ENCODE measurements at regions not wholly inside any gene's neighbourhood (a gene's known extent, or its start where the extent isn't known, plus 50 kb on each side); places are given as distances from the start of the nearest gene placed in this dataset.

DNA sequence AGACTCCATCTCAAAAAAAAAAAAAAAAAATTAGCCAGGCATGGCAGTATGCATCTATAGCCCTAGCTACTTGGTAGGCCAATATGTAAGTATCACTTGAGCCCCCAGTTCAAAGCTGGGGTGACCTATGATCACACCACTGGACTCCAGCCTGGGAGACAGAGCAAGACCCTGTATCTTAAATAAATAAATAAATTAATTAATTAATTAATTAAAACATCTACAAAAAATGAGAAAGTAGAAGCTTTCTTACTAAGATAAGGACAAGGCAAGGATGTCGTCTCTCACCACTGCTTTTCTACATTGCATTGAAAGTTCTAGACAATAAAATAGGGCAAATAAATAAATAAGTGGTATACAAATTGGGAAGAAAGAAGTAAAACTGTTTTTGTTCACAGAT lies 134.3 kb upstream of the CARMIL1 start:
- dilution Hi-C loops (cut with HindIII; ENCODE audit: low sequenced_read_pairs, unreplicated experiment) (no loop called here), intact Hi-C loops (cut with micrococcal nuclease) (no loop called here), in situ Hi-C loops (cut with MboI; ENCODE audit: low sequenced_read_pairs) (no loop called here)
- H2BK20ac ChIP-seq (ENCODE audit: low read depth, low read length) = no peak overlapping the region
- no peak overlapping the region for H2AFZ ChIP-seq (replicated peaks; ENCODE audit: low read length, poor library complexity)
- no peak overlapping the region for H2AK5ac ChIP-seq (ENCODE audit: low read depth, low read length)
- no peak overlapping the region for H3K4me3 ChIP-seq (ENCODE audit: insufficient read depth, low read depth, low read length)
- no peaks in the 10 kb centered on the region for H3K9me1 ChIP-seq (ENCODE audit: insufficient read depth, low read length)
- no CpG with 5 or more reads among the region's 1 CpG for WGBS, 2 experiments (ENCODE audit: extremely low coverage in 2 of 2, insufficient read length in 1 of 2)
- H4K20me1 ChIP-seq (ENCODE audit: insufficient read depth, low read length) = no peaks in the 10 kb centered on the region
- ChIA-PET CTCF (no interaction called here), POLR2A (ENCODE audit: unreplicated experiment) (no interaction called here)
- ATAC-seq (ENCODE audit: low read depth) = no peak
- no peak overlapping the region for H3K4me2 ChIP-seq (ENCODE audit: low read depth, low read length)
- no peak overlapping the region for H4K91ac ChIP-seq (ENCODE audit: insufficient read depth, low read depth, low read length)
- H3K27ac ChIP-seq (ENCODE audit: insufficient read depth, low read length) = no peak overlapping the region
- H2BK15ac ChIP-seq (ENCODE audit: low read depth, low read length) = no peak overlapping the region
- no peak overlapping the region for H3K9ac ChIP-seq (ENCODE audit: low read depth, low read length)
- H2BK120ac ChIP-seq (ENCODE audit: low read depth, low read length) = no peak overlapping the region
- H3K56ac ChIP-seq (ENCODE audit: extremely low read depth, insufficient read depth, low read length) = no peak overlapping the region
- no peaks in the 10 kb centered on the region for H3K9me3 ChIP-seq (ENCODE audit: control insufficient read depth, insufficient read depth, low read length)
- no peak overlapping the region for H3K18ac ChIP-seq (ENCODE audit: low read depth, low read length)
- no peaks in the 10 kb centered on the region for H3K27me3 ChIP-seq (ENCODE audit: control insufficient read depth, insufficient read depth, low read length)
- DNase-seq = no peak
- H3K79me1 ChIP-seq (ENCODE audit: low read depth in 1 of 2, low read length in 2 of 2) = no peaks in the 10 kb centered on the region
- H4K5ac ChIP-seq (ENCODE audit: low read depth, low read length) = no peak overlapping the region
- no peak overlapping the region for H2AK9ac ChIP-seq (replicated peaks; ENCODE audit: low read depth, low read length, poor library complexity)
- H3K4me1 ChIP-seq (ENCODE audit: control insufficient read depth, insufficient read depth, low read length) = 0 out of 2 replicates have a peak, but pooled peaks cover 2% of the 10 kb centered on the region
- TF ChIP-seq MAZ (IDR thresholded peaks at IDR 0.05; ENCODE audit: borderline replicate concordance, low read depth, low read length) (no peak), RAD21 (IDR thresholded peaks at IDR 0.05; ENCODE audit: low read length) (no peak), CHD1 (IDR thresholded peaks at IDR 0.05; ENCODE audit: low read depth, low read length) (no peak), BHLHE40 (IDR thresholded peaks at IDR 0.05; ENCODE audit: low read depth, low read length) (no peak), FOS (IDR thresholded peaks at IDR 0.05; ENCODE audit: low read depth, low read length) (no peak), RFX5 (IDR thresholded peaks at IDR 0.05; ENCODE audit: low read depth, low read length) (no peak), MXI1 (IDR thresholded peaks at IDR 0.05; ENCODE audit: borderline replicate concordance, low read depth, low read length) (no peak), CEBPB (IDR thresholded peaks at IDR 0.05; ENCODE audit: low read depth, low read length) (no peak), NFE2L2 (IDR thresholded peaks at IDR 0.05; ENCODE audit: low read depth, low read length) (no peak), MAFK (IDR thresholded peaks at IDR 0.05; ENCODE audit: low read depth, low read length) (no peak)
- TF ChIP-seq, protein P1, sequence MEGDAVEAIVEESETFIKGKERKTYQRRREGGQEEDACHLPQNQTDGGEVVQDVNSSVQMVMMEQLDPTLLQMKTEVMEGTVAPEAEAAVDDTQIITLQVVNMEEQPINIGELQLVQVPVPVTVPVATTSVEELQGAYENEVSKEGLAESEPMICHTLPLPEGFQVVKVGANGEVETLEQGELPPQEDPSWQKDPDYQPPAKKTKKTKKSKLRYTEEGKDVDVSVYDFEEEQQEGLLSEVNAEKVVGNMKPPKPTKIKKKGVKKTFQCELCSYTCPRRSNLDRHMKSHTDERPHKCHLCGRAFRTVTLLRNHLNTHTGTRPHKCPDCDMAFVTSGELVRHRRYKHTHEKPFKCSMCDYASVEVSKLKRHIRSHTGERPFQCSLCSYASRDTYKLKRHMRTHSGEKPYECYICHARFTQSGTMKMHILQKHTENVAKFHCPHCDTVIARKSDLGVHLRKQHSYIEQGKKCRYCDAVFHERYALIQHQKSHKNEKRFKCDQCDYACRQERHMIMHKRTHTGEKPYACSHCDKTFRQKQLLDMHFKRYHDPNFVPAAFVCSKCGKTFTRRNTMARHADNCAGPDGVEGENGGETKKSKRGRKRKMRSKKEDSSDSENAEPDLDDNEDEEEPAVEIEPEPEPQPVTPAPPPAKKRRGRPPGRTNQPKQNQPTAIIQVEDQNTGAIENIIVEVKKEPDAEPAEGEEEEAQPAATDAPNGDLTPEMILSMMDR (conservative IDR thresholded peaks at IDR 0.05; ENCODE audit: low read depth, low read length) = no peak
- TF ChIP-seq, protein P2, sequence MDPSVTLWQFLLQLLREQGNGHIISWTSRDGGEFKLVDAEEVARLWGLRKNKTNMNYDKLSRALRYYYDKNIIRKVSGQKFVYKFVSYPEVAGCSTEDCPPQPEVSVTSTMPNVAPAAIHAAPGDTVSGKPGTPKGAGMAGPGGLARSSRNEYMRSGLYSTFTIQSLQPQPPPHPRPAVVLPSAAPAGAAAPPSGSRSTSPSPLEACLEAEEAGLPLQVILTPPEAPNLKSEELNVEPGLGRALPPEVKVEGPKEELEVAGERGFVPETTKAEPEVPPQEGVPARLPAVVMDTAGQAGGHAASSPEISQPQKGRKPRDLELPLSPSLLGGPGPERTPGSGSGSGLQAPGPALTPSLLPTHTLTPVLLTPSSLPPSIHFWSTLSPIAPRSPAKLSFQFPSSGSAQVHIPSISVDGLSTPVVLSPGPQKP (IDR thresholded peaks at IDR 0.05; ENCODE audit: borderline replicate concordance, low read depth, low read length) = no peak
- TF ChIP-seq, protein P3, sequence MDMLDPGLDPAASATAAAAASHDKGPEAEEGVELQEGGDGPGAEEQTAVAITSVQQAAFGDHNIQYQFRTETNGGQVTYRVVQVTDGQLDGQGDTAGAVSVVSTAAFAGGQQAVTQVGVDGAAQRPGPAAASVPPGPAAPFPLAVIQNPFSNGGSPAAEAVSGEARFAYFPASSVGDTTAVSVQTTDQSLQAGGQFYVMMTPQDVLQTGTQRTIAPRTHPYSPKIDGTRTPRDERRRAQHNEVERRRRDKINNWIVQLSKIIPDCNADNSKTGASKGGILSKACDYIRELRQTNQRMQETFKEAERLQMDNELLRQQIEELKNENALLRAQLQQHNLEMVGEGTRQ (IDR thresholded peaks at IDR 0.05; ENCODE audit: low read depth, low read length) = no peak
- no peak overlapping the region for H3K23ac ChIP-seq (ENCODE audit: low read depth, low read length)
- no peaks in the 10 kb centered on the region for H3K36me3 ChIP-seq (ENCODE audit: control insufficient read depth, insufficient read depth, low read length)
- H4K8ac ChIP-seq (ENCODE audit: low read depth in 2 of 2, low read length in 2 of 2) = no peak overlapping the region
- H3K14ac ChIP-seq (replicated peaks; ENCODE audit: low read depth, low read length) = no peak overlapping the region
- BruUV-seq (replicated peaks) = no TSS peak
- H3K4ac ChIP-seq (ENCODE audit: low read depth, low read length) = no peak overlapping the region
- H2BK5ac ChIP-seq (ENCODE audit: low read depth, low read length, poor library complexity, severe bottlenecking) = no peak overlapping the region

All from IMR-90 (cell line).